ENCODE measurements at regions not wholly inside any gene's neighbourhood (a gene's known extent, or its start where the extent isn't known, plus 50 kb on each side); places are given as distances from the start of the nearest gene placed in this dataset.

GRCh38 chr11:130694488-130695045, 221.7 kb downstream of the SNX19 start:
- no peaks in the 10 kb centered on the region for H3K9me3 Mint-ChIP-seq
- no peak overlapping the region for H3K27ac Mint-ChIP-seq
- no peak overlapping the region for H3K4me3 Mint-ChIP-seq
- H3K36me3 Mint-ChIP-seq (ENCODE audit: low read depth): no peaks in the 10 kb centered on the region
- H3K27me3 Mint-ChIP-seq (ENCODE audit: insufficient read depth): no peaks in the 10 kb centered on the region
- no peaks in the 10 kb centered on the region for H3K4me1 Mint-ChIP-seq (ENCODE audit: low read depth)
- intact Hi-C loops (cut with micrococcal nuclease): no loop called here
- no peak for DNase-seq (ENCODE audit: low spot score)

GRCh38 chr11:130698174-130698573, 218.1 kb downstream of the SNX19 start:
- Mint-ChIP-seq H3K27me3 (ENCODE audit: insufficient read depth) (peaks cover 2% of the 10 kb centered on the region), H3K36me3 (ENCODE audit: low read depth) (no peaks in the 10 kb centered on the region), H3K9me3 (no peaks in the 10 kb centered on the region), H3K27ac (no peak overlapping the region), H3K4me3 (no peak overlapping the region), H3K4me1 (ENCODE audit: low read depth) (no peaks in the 10 kb centered on the region)
- intact Hi-C loops (cut with micrococcal nuclease): no loop called here
- no peak for DNase-seq (ENCODE audit: low spot score)

- Mint-ChIP-seq H3K27ac (no peak overlapping the region), H3K4me1 (ENCODE audit: low read depth) (no peaks in the 10 kb centered on the region), H3K27me3 (ENCODE audit: insufficient read depth) (peaks cover 2% of the 10 kb centered on the region), H3K36me3 (ENCODE audit: low read depth) (no peaks in the 10 kb centered on the region), H3K9me3 (no peaks in the 10 kb centered on the region), H3K4me3 (no peak overlapping the region)
- intact Hi-C loops (cut with micrococcal nuclease): no loop called here
- no peak for DNase-seq (ENCODE audit: low spot score)
These were observed 216.7 kb downstream of the SNX19 start for GRCh38 chr11:130699561-130699960.

GRCh38 chr11:130700092-130700491, 216.2 kb downstream of the SNX19 start:
- no peak for DNase-seq (ENCODE audit: low spot score)
- intact Hi-C loops (cut with micrococcal nuclease): no loop called here
- Mint-ChIP-seq H3K27ac (no peak overlapping the region), H3K9me3 (no peaks in the 10 kb centered on the region), H3K4me1 (ENCODE audit: low read depth) (no peaks in the 10 kb centered on the region), H3K27me3 (ENCODE audit: insufficient read depth) (peaks cover 2% of the 10 kb centered on the region), H3K4me3 (no peak overlapping the region), H3K36me3 (ENCODE audit: low read depth) (no peaks in the 10 kb centered on the region)

- Mint-ChIP-seq H3K36me3 (ENCODE audit: low read depth) (no peaks in the 10 kb centered on the region), H3K4me1 (ENCODE audit: low read depth) (no peaks in the 10 kb centered on the region)
- intact Hi-C loops (cut with micrococcal nuclease): no loop called here
These were observed 212.6 kb downstream of the SNX19 start for GRCh38 chr11:130703489-130704190.

GRCh38 chr11:130705670-130706421, 210.4 kb downstream of the SNX19 start:
- intact Hi-C loops (cut with micrococcal nuclease): no loop called here
- Mint-ChIP-seq H3K27me3 (ENCODE audit: insufficient read depth) (no peaks in the 10 kb centered on the region), H3K9me3 (no peaks in the 10 kb centered on the region)

More at GRCh38 chr11:130703489-130704190, 212.6 kb downstream of the SNX19 start:
- peaks cover 2% of the 10 kb centered on the region for H3K27me3 Mint-ChIP-seq (ENCODE audit: insufficient read depth)
- H3K27ac Mint-ChIP-seq: no peak overlapping the region
- no peak overlapping the region for H3K4me3 Mint-ChIP-seq
- H3K9me3 Mint-ChIP-seq: no peaks in the 10 kb centered on the region
- no peak for DNase-seq (ENCODE audit: low spot score)

GRCh38 chr11:130706572-130706971, 209.7 kb downstream of the SNX19 start:
- H3K4me1 Mint-ChIP-seq (ENCODE audit: low read depth): no peaks in the 10 kb centered on the region
- H3K9me3 Mint-ChIP-seq: no peaks in the 10 kb centered on the region
- H3K36me3 Mint-ChIP-seq (ENCODE audit: low read depth): no peaks in the 10 kb centered on the region
- intact Hi-C loops (cut with micrococcal nuclease): no loop called here
- DNase-seq (ENCODE audit: low spot score): no peak
- no peaks in the 10 kb centered on the region for H3K27me3 Mint-ChIP-seq (ENCODE audit: insufficient read depth)
- H3K4me3 Mint-ChIP-seq: no peak overlapping the region
- H3K27ac Mint-ChIP-seq: no peak overlapping the region

More at GRCh38 chr11:130705670-130706421, 210.4 kb downstream of the SNX19 start:
- no peaks in the 10 kb centered on the region for H3K4me1 Mint-ChIP-seq (ENCODE audit: low read depth)
- H3K4me3 Mint-ChIP-seq: no peak overlapping the region
- H3K27ac Mint-ChIP-seq: no peak overlapping the region
- no peak for DNase-seq (ENCODE audit: low spot score)
- no peaks in the 10 kb centered on the region for H3K36me3 Mint-ChIP-seq (ENCODE audit: low read depth)

- Mint-ChIP-seq H3K27ac (no peak overlapping the region), H3K36me3 (ENCODE audit: low read depth) (no peaks in the 10 kb centered on the region), H3K4me3 (no peak overlapping the region), H3K9me3 (no peaks in the 10 kb centered on the region), H3K4me1 (ENCODE audit: low read depth) (no peaks in the 10 kb centered on the region), H3K27me3 (ENCODE audit: insufficient read depth) (no peaks in the 10 kb centered on the region)
- DNase-seq (ENCODE audit: low spot score): no peak
- intact Hi-C loops (cut with micrococcal nuclease): no loop called here
These were observed 209.1 kb downstream of the SNX19 start for GRCh38 chr11:130707217-130707616.

GRCh38 chr11:130709531-130709930, 206.7 kb downstream of the SNX19 start:
- Mint-ChIP-seq H3K27ac (no peak overlapping the region), H3K27me3 (ENCODE audit: insufficient read depth) (peaks cover 4% of the 10 kb centered on the region), H3K4me1 (ENCODE audit: low read depth) (no peaks in the 10 kb centered on the region), H3K36me3 (ENCODE audit: low read depth) (no peaks in the 10 kb centered on the region), H3K9me3 (no peaks in the 10 kb centered on the region), H3K4me3 (no peak overlapping the region)
- no peak for DNase-seq (ENCODE audit: low spot score)
- intact Hi-C loops (cut with micrococcal nuclease): no loop called here

GRCh38 chr11:130710021-130710420, 206.3 kb downstream of the SNX19 start:
- Mint-ChIP-seq H3K36me3 (ENCODE audit: low read depth) (no peaks in the 10 kb centered on the region), H3K4me1 (ENCODE audit: low read depth) (no peaks in the 10 kb centered on the region), H3K4me3 (no peak overlapping the region), H3K9me3 (no peaks in the 10 kb centered on the region), H3K27me3 (ENCODE audit: insufficient read depth) (peaks cover 4% of the 10 kb centered on the region), H3K27ac (no peak overlapping the region)
- no peak for DNase-seq (ENCODE audit: low spot score)
- intact Hi-C loops (cut with micrococcal nuclease): no loop called here

GRCh38 chr11:130710497-130711012, 205.7 kb downstream of the SNX19 start:
- peaks cover 8% of the 10 kb centered on the region for H3K27me3 Mint-ChIP-seq (ENCODE audit: insufficient read depth)
- intact Hi-C loops (cut with micrococcal nuclease): no loop called here
- H3K4me1 Mint-ChIP-seq (ENCODE audit: low read depth): no peaks in the 10 kb centered on the region
- no peak for DNase-seq (ENCODE audit: low spot score)
- H3K27ac Mint-ChIP-seq: no peak overlapping the region
- H3K9me3 Mint-ChIP-seq: no peaks in the 10 kb centered on the region
- H3K4me3 Mint-ChIP-seq: no peak overlapping the region
- H3K36me3 Mint-ChIP-seq (ENCODE audit: low read depth): no peaks in the 10 kb centered on the region

GRCh38 chr11:130711193-130711592, 205.1 kb downstream of the SNX19 start:
- H3K27me3 Mint-ChIP-seq (ENCODE audit: insufficient read depth): peaks cover 8% of the 10 kb centered on the region
- H3K4me1 Mint-ChIP-seq (ENCODE audit: low read depth): no peaks in the 10 kb centered on the region
- intact Hi-C loops (cut with micrococcal nuclease): no loop called here
- no peak for DNase-seq (ENCODE audit: low spot score)
- H3K27ac Mint-ChIP-seq: no peak overlapping the region
- no peaks in the 10 kb centered on the region for H3K36me3 Mint-ChIP-seq (ENCODE audit: low read depth)
- H3K4me3 Mint-ChIP-seq: no peak overlapping the region
- no peaks in the 10 kb centered on the region for H3K9me3 Mint-ChIP-seq

GRCh38 chr11:130712480-130712879, 203.8 kb downstream of the SNX19 start:
- H3K36me3 Mint-ChIP-seq (ENCODE audit: low read depth): no peaks in the 10 kb centered on the region
- intact Hi-C loops (cut with micrococcal nuclease): no loop called here
- no peaks in the 10 kb centered on the region for H3K4me1 Mint-ChIP-seq (ENCODE audit: low read depth)
- H3K27ac Mint-ChIP-seq: no peak overlapping the region
- H3K4me3 Mint-ChIP-seq: no peak overlapping the region
- peaks cover 8% of the 10 kb centered on the region for H3K27me3 Mint-ChIP-seq (ENCODE audit: insufficient read depth)
- H3K9me3 Mint-ChIP-seq: no peaks in the 10 kb centered on the region
- DNase-seq (ENCODE audit: low spot score): no peak
